Aorta (tissue), 5 donors: ENCODE measurements at regions not wholly inside any gene's neighbourhood (a gene's known extent, or its start where the extent isn't known, plus 50 kb on each side); places are given as distances from the start of the nearest gene placed in this dataset.

Experiments used
- ATAC-seq: fragments of 200-7000 bp; cut with Tn5 transposase; one replicate; pipeline ENCODE4 v1.9.1; 2022; ENCODE audit warnings: moderate library complexity; ENCODE audit not compliant: low FRiP score
- DNase-seq, 2 donors: peaks; one replicate each; pipeline ENCODE4 v3.0.0-alpha.2; 2020
- H3K27ac ChIP-seq, 2 donors: one replicate each; pipeline ENCODE4 v1.5.1; 2013; ENCODE audit warnings: low read length in 2 of 2, mild to moderate bottlenecking in 2 of 2, moderate library complexity in 2 of 2, control low read depth in 1 of 2, inconsistent platforms in 1 of 2, low read depth in 1 of 2
- H3K27me3 ChIP-seq, 2 donors: one replicate each; pipeline ENCODE4 v1.6.1; 2013; ENCODE audit warnings: control low read depth in 1 of 2, low read length in 1 of 2, mild to moderate bottlenecking in 1 of 2, moderate library complexity in 1 of 2; ENCODE audit not compliant: insufficient read depth in 2 of 2, control insufficient read depth in 1 of 2
- H3K36me3 ChIP-seq, 2 donors: one replicate each; pipeline ENCODE4 v1.6.1; 2013; ENCODE audit warnings: control low read depth in 1 of 2, low read length in 1 of 2, mild to moderate bottlenecking in 1 of 2; ENCODE audit not compliant: insufficient read depth in 2 of 2, control insufficient read depth in 1 of 2
- H3K4me1 ChIP-seq, 2 donors: one replicate each; pipeline ENCODE4 v1.6.1; 2013; ENCODE audit warnings: low read length in 2 of 2, control low read depth in 1 of 2, mild to moderate bottlenecking in 1 of 2, moderate library complexity in 1 of 2; ENCODE audit not compliant: insufficient read depth in 2 of 2, control insufficient read depth in 1 of 2
- H3K4me3 ChIP-seq, 2 donors: one replicate each; pipeline ENCODE4 v1.5.1; 2013; ENCODE audit warnings: low read length in 2 of 2, control low read depth in 1 of 2, mild to moderate bottlenecking in 1 of 2
- H3K9me3 ChIP-seq: one replicate; pipeline ENCODE4 v1.6.1; 2013; ENCODE audit warnings: mild to moderate bottlenecking, low read length; ENCODE audit not compliant: control insufficient read depth
- WGBS, 2 donors: extraction: QIAGEN DNeasy Blood & Tissue Kit; methylation state at CpG; one replicate each; pipeline ENCODE4 v1.1.7; 2013; 5-methylcytosine and 5-hydroxymethylcytosine counted together
- intact Hi-C, 2 donors: fragments of 100-400 bp; cut with DNase I; formaldehyde crosslinking; loops; one replicate each; pipeline versions ENCODE4 v1.14.2 to v1.15.0; 2022
- donor health status: healthy with polysubstance abuse.
- donor health status: Bipolar disorder and iron deficiency.
- donor health status: DM: no; HTN: no; CAD: no.
- donor health status: DM: no; HTN: no; CAD: no.
- donor health status: DM: yes; HTN: yes; CAD: no.

GRCh38 chr20:11247046-11248010 is 573.5 kb upstream of the JAG1 start:
- no peaks in the 10 kb centered on the region for H3K27me3 ChIP-seq
- 91 to 95% methylated on average over 11 of the region's 11 CpGs for WGBS, 2 donors
- H3K4me3 ChIP-seq, result no peak overlapping the region
- DNase-seq (no peak), ATAC-seq (no peak)
- H3K4me1 ChIP-seq, result no peaks in the 10 kb centered on the region
- H3K9me3 ChIP-seq, result no peaks in the 10 kb centered on the region
- intact Hi-C loops, result no loop called here
- H3K36me3 ChIP-seq, result no peaks in the 10 kb centered on the region
- no peak overlapping the region for H3K27ac ChIP-seq

- Histone ChIP-seq H3K9me3 (no peaks in the 10 kb centered on the region), H3K4me1 (no peaks in the 10 kb centered on the region), H3K4me3 (no peak overlapping the region), H3K27me3 (no peaks in the 10 kb centered on the region), H3K36me3 (no peaks in the 10 kb centered on the region), H3K27ac (no peak overlapping the region)
- ATAC-seq, result no peak
- no peak for DNase-seq
- 89% methylated on average over 3 of the region's 3 CpGs for WGBS, 2 donors
- intact Hi-C loops, result no loop called here
These were observed 574.2 kb upstream of the JAG1 start for GRCh38 chr20:11248011-11248409.

DNA sequence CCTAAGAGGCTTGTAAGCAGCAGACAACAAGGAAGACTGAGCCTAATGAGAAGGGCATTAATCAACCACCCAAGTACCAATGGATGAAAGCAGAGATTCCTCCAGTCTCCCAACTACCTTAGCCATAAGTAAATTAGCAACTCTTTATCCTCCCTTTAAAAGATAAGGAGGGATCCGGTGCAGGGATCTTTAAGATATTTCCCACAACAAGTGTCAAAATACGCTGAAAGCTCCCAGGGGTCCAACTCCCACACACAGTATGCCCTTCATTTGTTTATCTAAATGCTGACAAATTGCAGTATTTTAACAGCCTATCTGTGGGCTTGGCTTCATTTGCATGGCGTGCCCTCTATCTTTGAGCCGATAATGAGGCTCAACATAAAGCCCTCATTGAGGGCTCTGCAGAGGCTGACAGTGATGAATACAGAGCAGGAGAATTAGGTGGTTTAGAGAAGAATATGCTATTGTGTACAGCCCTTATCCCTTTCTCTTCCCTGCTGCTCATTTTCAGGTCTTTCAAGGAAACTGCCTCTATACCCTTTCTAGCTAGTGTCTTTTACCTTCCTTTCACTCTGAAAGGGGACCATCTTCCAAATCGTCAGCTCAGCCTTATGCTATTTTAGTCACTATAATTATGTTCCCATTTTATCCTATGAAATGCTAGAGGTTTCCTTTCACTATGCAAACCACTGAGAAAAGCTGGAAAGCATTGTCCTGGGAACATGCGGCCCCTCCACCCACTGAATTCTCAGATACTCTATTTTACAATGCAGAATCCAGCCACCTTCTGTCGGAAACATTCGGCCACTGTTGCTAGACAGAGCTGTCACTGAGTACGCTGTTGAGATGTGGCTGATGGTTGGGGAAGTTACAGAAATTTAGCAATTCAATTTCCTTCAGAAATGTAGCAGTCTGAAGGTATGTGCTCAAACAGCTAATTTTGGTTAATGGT is 575.2 kb upstream of the JAG1 start:
- 65 to 73% methylated on average over 9 of the region's 9 CpGs for WGBS, 2 donors
- Histone ChIP-seq H3K9me3 (no peaks in the 10 kb centered on the region), H3K36me3 (no peaks in the 10 kb centered on the region), H3K4me1 (no peaks in the 10 kb centered on the region), H3K27ac (no peak overlapping the region), H3K4me3 (no peak overlapping the region), H3K27me3 (no peaks in the 10 kb centered on the region)
- DNase-seq, result no peak
- no peak for ATAC-seq
- intact Hi-C loops, result no loop called here

GRCh38 chr20:11249683-11250082 is 575.9 kb upstream of the JAG1 start:
- H3K4me1 ChIP-seq, result no peaks in the 10 kb centered on the region
- intact Hi-C loops, result no loop called here
- ATAC-seq, result no peak
- no peak for DNase-seq
- H3K27ac ChIP-seq, result no peak overlapping the region
- H3K27me3 ChIP-seq, result no peaks in the 10 kb centered on the region
- H3K36me3 ChIP-seq, result no peaks in the 10 kb centered on the region
- no peaks in the 10 kb centered on the region for H3K9me3 ChIP-seq
- 90 to 92% methylated on average over 2 of the region's 2 CpGs for WGBS, 2 donors
- H3K4me3 ChIP-seq, result no peak overlapping the region

- no peaks in the 10 kb centered on the region for H3K27me3 ChIP-seq
- no peak overlapping the region for H3K4me3 ChIP-seq
- DNase-seq (no peak), ATAC-seq (no peak)
- intact Hi-C loops, result no loop called here
- H3K27ac ChIP-seq, result no peak overlapping the region
- H3K9me3 ChIP-seq, result no peaks in the 10 kb centered on the region
- H3K4me1 ChIP-seq, result no peaks in the 10 kb centered on the region
- H3K36me3 ChIP-seq, result no peaks in the 10 kb centered on the region
- WGBS, 2 donors, result 97 to 100% methylated on average over 1 of the region's 1 CpG
These were observed 578.6 kb upstream of the JAG1 start for GRCh38 chr20:11252447-11252846.

GRCh38 chr20:11255455-11255854 is 581.7 kb upstream of the JAG1 start:
- H3K36me3 ChIP-seq, result no peaks in the 10 kb centered on the region
- DNase-seq (no peak), ATAC-seq (no peak)
- intact Hi-C loops, result no loop called here
- no peaks in the 10 kb centered on the region for H3K27me3 ChIP-seq
- H3K9me3 ChIP-seq, result no peaks in the 10 kb centered on the region
- WGBS, 2 donors, result 98 to 100% methylated on average over 1 of the region's 1 CpG
- H3K4me1 ChIP-seq, result no peaks in the 10 kb centered on the region
- H3K4me3 ChIP-seq, result no peak overlapping the region
- no peak overlapping the region for H3K27ac ChIP-seq

- Histone ChIP-seq H3K4me1 (no peaks in the 10 kb centered on the region), H3K36me3 (no peaks in the 10 kb centered on the region), H3K27me3 (no peaks in the 10 kb centered on the region), H3K4me3 (no peak overlapping the region), H3K9me3 (no peaks in the 10 kb centered on the region), H3K27ac (no peak overlapping the region)
- intact Hi-C loops, result no loop called here
- DNase-seq (no peak), ATAC-seq (no peak)
These were observed 582.1 kb upstream of the JAG1 start for GRCh38 chr20:11255860-11256259.

DNA sequence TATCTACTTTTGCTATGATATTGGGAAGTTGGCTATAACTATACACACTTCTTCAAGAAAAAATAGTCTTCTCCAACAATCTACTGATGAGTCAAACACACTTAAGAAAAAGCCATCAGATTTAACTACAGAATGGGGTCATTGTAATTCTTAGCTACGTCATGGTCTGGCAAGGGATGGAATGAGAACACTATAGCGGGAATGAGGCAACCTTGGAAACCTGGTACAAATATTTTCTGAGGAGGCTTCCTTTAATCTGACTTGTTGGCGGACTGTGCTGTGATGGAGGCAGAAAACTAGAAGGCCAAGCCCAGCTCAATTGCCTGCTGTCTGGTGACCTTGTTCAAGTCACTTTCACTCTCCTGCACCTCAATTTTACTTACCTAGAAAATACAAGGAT is 586.8 kb upstream of the JAG1 start:
- H3K27me3 ChIP-seq, result no peaks in the 10 kb centered on the region
- no peak for DNase-seq

More for the DNA sequence above, 586.8 kb upstream of the JAG1 start:
- H3K4me1 ChIP-seq, result no peaks in the 10 kb centered on the region
- ATAC-seq, result no peak
- H3K27ac ChIP-seq, result no peak overlapping the region
- 91 to 93% methylated on average over 3 of the region's 3 CpGs for WGBS, 2 donors
- intact Hi-C loops, result no loop called here
- H3K9me3 ChIP-seq, result no peaks in the 10 kb centered on the region
- no peaks in the 10 kb centered on the region for H3K36me3 ChIP-seq
- no peak overlapping the region for H3K4me3 ChIP-seq
